Neural progenitor cell (in vitro differentiated cells): ENCODE measurements at regions not wholly inside any gene's neighbourhood (a gene's known extent, or its start where the extent isn't known, plus 50 kb on each side); places are given as distances from the start of the nearest gene placed in this dataset.

Source experiments
- DNase-seq: peaks from one replicate; pipeline ENCODE4 v3.0.0-alpha.2; 2016; ENCODE audit warnings: low spot score
- H2AFZ ChIP-seq: fragments of 200-600 bp; sonication (generic); replicated peaks from 2 replicates; pipeline ENCODE4 v1.6.1; 2016; ENCODE audit warnings: antibody characterized with exemption
- H3F3A ChIP-seq: fragments of 200-600 bp; sonication (generic); 2 replicates; pipeline ENCODE4 v1.6.1; 2016; ENCODE audit warnings: antibody characterized with exemption, low read depth
- H3K27ac ChIP-seq: fragments of 200-600 bp; sonication (generic); 2 replicates; pipeline ENCODE4 v1.5.1; 2016; ENCODE audit warnings: mild to moderate bottlenecking
- H3K27me3 ChIP-seq: fragments of 200-600 bp; sonication (generic); 2 replicates; pipeline ENCODE4 v1.6.1; 2016; ENCODE audit warnings: mild to moderate bottlenecking, moderate library complexity
- H3K36me3 ChIP-seq: fragments of 200-600 bp; sonication (generic); 2 replicates; pipeline ENCODE4 v1.5.1; 2016
- H3K4me1 ChIP-seq: fragments of 200-600 bp; sonication (generic); 2 replicates; pipeline ENCODE4 v1.6.1; 2016; ENCODE audit warnings: mixed run types
- H3K4me2 ChIP-seq: fragments of 200-600 bp; sonication (generic); 2 replicates; pipeline ENCODE4 v1.6.1; 2016
- H3K4me3 ChIP-seq: fragments of 200-600 bp; sonication (generic); 2 replicates; pipeline ENCODE4 v1.5.1; 2016
- H3K79me2 ChIP-seq: fragments of 200-600 bp; sonication (generic); 2 replicates; pipeline ENCODE4 v1.6.1; 2016; ENCODE audit warnings: low read depth
- H3K9ac ChIP-seq: fragments of 200-600 bp; sonication (generic); 2 replicates; pipeline ENCODE4 v1.6.1; 2016
- H3K9me3 ChIP-seq: fragments of 200-600 bp; sonication (generic); 2 replicates; pipeline ENCODE4 v1.5.1; 2016; ENCODE audit warnings: low read depth
- H4K20me1 ChIP-seq: fragments of 200-600 bp; sonication (generic); 2 replicates; pipeline ENCODE4 v1.6.1; 2016; ENCODE audit warnings: low read depth
- H3K27ac Mint-ChIP-seq: 3 replicates; pipeline ENCODE4 v1.8.0; 2021; ENCODE audit warnings: mixed read lengths
- H3K27me3 Mint-ChIP-seq: 2 replicates; pipeline ENCODE4 v1.8.0; 2022; ENCODE audit warnings: low read depth, mild to moderate bottlenecking, inconsistent platforms, moderate library complexity, mixed read lengths; ENCODE audit not compliant: insufficient read depth
- H3K36me3 Mint-ChIP-seq: 3 replicates; pipeline ENCODE4 v1.8.0; 2021; ENCODE audit warnings: mixed read lengths
- H3K4me1 Mint-ChIP-seq: 3 replicates; pipeline ENCODE4 v1.8.0; 2021; ENCODE audit warnings: mixed read lengths
- H3K4me3 Mint-ChIP-seq: 3 replicates; pipeline ENCODE4 v1.8.0; 2021; ENCODE audit warnings: mild to moderate bottlenecking, moderate library complexity, mixed read lengths
- H3K9me3 Mint-ChIP-seq: 3 replicates; pipeline ENCODE4 v1.8.0; 2020; ENCODE audit warnings: mixed read lengths
- CTCF ChIP-seq: fragments of 200-600 bp; sonication (generic); IDR thresholded peaks from 2 replicates; pipeline ENCODE4 v1.5.1; 2017; ENCODE audit warnings: antibody characterized with exemption, mild to moderate bottlenecking
- EZH2 ChIP-seq: fragments of 200-600 bp; sonication (generic); IDR thresholded peaks from 2 replicates; pipeline ENCODE4 v1.6.1; 2017; ENCODE audit warnings: antibody characterized with exemption, mild to moderate bottlenecking, moderate library complexity
- EZH2phosphoT487 ChIP-seq: fragments of 200-600 bp; sonication (generic); IDR thresholded peaks from 2 replicates; pipeline ENCODE4 v1.6.1; 2017; ENCODE audit warnings: antibody characterized with exemption

- H3K9ac ChIP-seq: no peak overlapping the region
- H3K4me1 ChIP-seq: peaks cover 38% of the 10 kb centered on the region
- Mint-ChIP-seq H3K4me3 (no peak overlapping the region), H3K4me1 (peaks cover 54% of the 10 kb centered on the region), H3K9me3 (peaks cover 5% of the 10 kb centered on the region), H3K27me3 (peaks cover 9% of the 10 kb centered on the region), H3K36me3 (peaks cover 5% of the 10 kb centered on the region), H3K27ac (no peak overlapping the region)
- H3K4me2 ChIP-seq: no peak overlapping the region
- no peaks in the 10 kb centered on the region for H3K36me3 ChIP-seq
- TF ChIP-seq EZH2 (no peak), EZH2phosphoT487 (no peak), CTCF (no peak)
- H2AFZ ChIP-seq: no peak overlapping the region
- DNase-seq: no peak
- no peaks in the 10 kb centered on the region for H3K27me3 ChIP-seq
- H3K79me2 ChIP-seq: no peaks in the 10 kb centered on the region
- H4K20me1 ChIP-seq: no peaks in the 10 kb centered on the region
- no peaks in the 10 kb centered on the region for H3K9me3 ChIP-seq
- no peak overlapping the region for H3K27ac ChIP-seq
- peaks cover 23% of the 10 kb centered on the region for H3F3A ChIP-seq
- H3K4me3 ChIP-seq: no peak overlapping the region
Observed at GRCh38 chr10:78297997-78298396, 264.3 kb downstream of the RPS24 start.

- Mint-ChIP-seq H3K27me3 (peaks cover 9% of the 10 kb centered on the region), H3K36me3 (peaks cover 5% of the 10 kb centered on the region), H3K27ac (peak overlapping the region; percentile 88), H3K4me3 (no peak overlapping the region), H3K9me3 (peaks cover 5% of the 10 kb centered on the region), H3K4me1 (peaks cover 50% of the 10 kb centered on the region)
- Histone ChIP-seq H3K36me3 (no peaks in the 10 kb centered on the region), H3K9ac (no peak overlapping the region), H3K27ac (no peak overlapping the region), H3K4me1 (peaks cover 36% of the 10 kb centered on the region), H3K27me3 (no peaks in the 10 kb centered on the region), H3K9me3 (no peaks in the 10 kb centered on the region), H3K4me3 (no peak overlapping the region), H3K4me2 (no peak overlapping the region), H2AFZ (no peak overlapping the region), H4K20me1 (no peaks in the 10 kb centered on the region), H3K79me2 (no peaks in the 10 kb centered on the region), H3F3A (peaks cover 16% of the 10 kb centered on the region)
- TF ChIP-seq EZH2 (no peak), CTCF (no peak), EZH2phosphoT487 (no peak)
- no peak for DNase-seq
Observed at GRCh38 chr10:78298835-78299234, 265.2 kb downstream of the RPS24 start.

- Histone ChIP-seq H2AFZ (no peak overlapping the region), H3F3A (peaks cover 10% of the 10 kb centered on the region), H3K36me3 (no peaks in the 10 kb centered on the region), H3K4me2 (no peak overlapping the region), H3K9ac (no peak overlapping the region), H3K27ac (no peak overlapping the region), H3K79me2 (no peaks in the 10 kb centered on the region), H3K4me1 (peaks cover 26% of the 10 kb centered on the region), H4K20me1 (no peaks in the 10 kb centered on the region), H3K9me3 (no peaks in the 10 kb centered on the region), H3K27me3 (no peaks in the 10 kb centered on the region), H3K4me3 (no peak overlapping the region)
- Mint-ChIP-seq H3K4me3 (no peak overlapping the region), H3K27me3 (peaks cover 9% of the 10 kb centered on the region), H3K4me1 (peaks cover 43% of the 10 kb centered on the region), H3K9me3 (peaks cover 5% of the 10 kb centered on the region), H3K36me3 (peaks cover 5% of the 10 kb centered on the region), H3K27ac (no peak overlapping the region)
- DNase-seq: no peak
- no peak for TF ChIP-seq EZH2
- no peak for TF ChIP-seq CTCF
Observed at GRCh38 chr10:78299851-78300468, 266.3 kb downstream of the RPS24 start.
